Mesenchymal stem cell (in vitro differentiated cells and primary cell): ENCODE measurements at regions not wholly inside any gene's neighbourhood (a gene's known extent, or its start where the extent isn't known, plus 50 kb on each side); places are given as distances from the start of the nearest gene placed in this dataset.

ENCODE experiments used
- DNase-seq: peaks from one replicate; pipeline ENCODE4 v3.0.0-alpha.2; 2013
- H2AFZ ChIP-seq: one replicate; pipeline ENCODE4 v1.6.1; 2013; ENCODE audit warnings: low read depth, mild to moderate bottlenecking, control low read depth, inconsistent platforms, low read length, moderate library complexity
- H2AK5ac ChIP-seq: 2 replicates; pipeline ENCODE4 v1.6.1; 2013; ENCODE audit warnings: low read length, moderate library complexity, mild to moderate bottlenecking, inconsistent platforms; ENCODE audit not compliant: severe bottlenecking
- H2BK120ac ChIP-seq: one replicate; pipeline ENCODE4 v1.6.1; 2013; ENCODE audit warnings: low read depth, mild to moderate bottlenecking, inconsistent platforms, low read length, moderate library complexity
- H2BK12ac ChIP-seq, 2 experiments: one replicate each; pipeline ENCODE4 v1.6.1; 2013; ENCODE audit warnings: inconsistent platforms in 2 of 2, low read length in 2 of 2, mild to moderate bottlenecking in 2 of 2, moderate library complexity in 2 of 2, control low read depth in 1 of 2
- H2BK15ac ChIP-seq: one replicate; pipeline ENCODE4 v1.6.1; 2013; ENCODE audit warnings: mild to moderate bottlenecking, low read depth, inconsistent platforms; ENCODE audit not compliant: poor library complexity, severe bottlenecking
- H2BK5ac ChIP-seq: 2 replicates; pipeline ENCODE4 v1.6.1; 2013; ENCODE audit warnings: low read depth, mild to moderate bottlenecking, low read length, control low read depth, inconsistent platforms; ENCODE audit not compliant: poor library complexity, severe bottlenecking
- H3K14ac ChIP-seq, 2 experiments: one replicate each; pipeline ENCODE4 v1.6.1; 2013; ENCODE audit warnings: inconsistent platforms in 2 of 2, low read length in 2 of 2, control low read depth in 1 of 2, mild to moderate bottlenecking in 1 of 2, moderate library complexity in 1 of 2
- H3K18ac ChIP-seq, 2 experiments: one replicate each; pipeline ENCODE4 v1.6.1; 2013; ENCODE audit warnings: inconsistent platforms in 2 of 2, low read length in 2 of 2, control low read depth in 1 of 2, low read depth in 1 of 2, mild to moderate bottlenecking in 1 of 2
- H3K23ac ChIP-seq, 2 experiments: one replicate each; pipeline ENCODE4 v1.6.1; 2013; ENCODE audit warnings: inconsistent platforms in 2 of 2, low read length in 2 of 2, mild to moderate bottlenecking in 2 of 2, moderate library complexity in 2 of 2, control low read depth in 1 of 2
- H3K27ac ChIP-seq: 2 replicates; pipeline ENCODE4 v1.5.1; 2013; ENCODE audit warnings: mild to moderate bottlenecking, moderate library complexity, low read length, control low read depth, inconsistent platforms; ENCODE audit not compliant: poor library complexity, severe bottlenecking
- H3K27me3 ChIP-seq, 2 experiments: 2 replicates each; pipeline versions ENCODE4 v1.6.1 to v1.7.0; 2013; ENCODE audit warnings: low read length in 2 of 2, mild to moderate bottlenecking in 2 of 2, moderate library complexity in 2 of 2, control low read depth in 1 of 2, inconsistent platforms in 1 of 2; ENCODE audit not compliant: control insufficient read depth in 1 of 2, insufficient read depth in 1 of 2
- H3K36me3 ChIP-seq, 2 experiments: 2 replicates each; pipeline versions ENCODE4 v1.6.1 to v1.7.0; 2013; ENCODE audit warnings: low read length in 2 of 2, control low read depth in 1 of 2, inconsistent platforms in 1 of 2, low read depth in 1 of 2, mild to moderate bottlenecking in 1 of 2; ENCODE audit not compliant: insufficient read depth in 2 of 2, control insufficient read depth in 1 of 2
- H3K4ac ChIP-seq, 2 experiments: one replicate each; pipeline ENCODE4 v1.6.1; 2013; ENCODE audit warnings: inconsistent platforms in 2 of 2, low read length in 2 of 2, mild to moderate bottlenecking in 2 of 2, moderate library complexity in 2 of 2, control low read depth in 1 of 2, low read depth in 1 of 2
- H3K4me1 ChIP-seq: 2 replicates; pipeline ENCODE4 v1.6.1; 2013; ENCODE audit warnings: low read depth, low read length, control low read depth; ENCODE audit not compliant: control insufficient read depth, insufficient read depth
- H3K4me2 ChIP-seq: 2 replicates; pipeline ENCODE4 v1.6.1; 2013; ENCODE audit warnings: low read length, mild to moderate bottlenecking, inconsistent platforms; ENCODE audit not compliant: poor library complexity, severe bottlenecking
- H3K4me3 ChIP-seq, 2 experiments: 2 replicates each; pipeline versions ENCODE4 v1.5.1 to v1.7.0; 2013; ENCODE audit warnings: low read length in 2 of 2, mild to moderate bottlenecking in 2 of 2, control low read depth in 1 of 2, low read depth in 1 of 2; ENCODE audit not compliant: insufficient read depth in 1 of 2
- H3K79me1 ChIP-seq: replicated peaks from 2 replicates; pipeline ENCODE4 v1.6.1; 2013; ENCODE audit warnings: mild to moderate bottlenecking, control low read depth, low read length, inconsistent platforms; ENCODE audit not compliant: poor library complexity, severe bottlenecking
- H3K9ac ChIP-seq: 2 replicates; pipeline ENCODE4 v1.7.0; 2013; ENCODE audit warnings: mild to moderate bottlenecking, low read length, moderate library complexity
- H3K9me3 ChIP-seq: 2 replicates; pipeline ENCODE4 v1.7.0; 2013; ENCODE audit warnings: mild to moderate bottlenecking, low read length; ENCODE audit not compliant: control insufficient read depth
- H4K8ac ChIP-seq: one replicate; pipeline ENCODE4 v1.6.1; 2013; ENCODE audit warnings: inconsistent platforms, mild to moderate bottlenecking, low read length, moderate library complexity
- H4K91ac ChIP-seq: one replicate; pipeline ENCODE4 v1.6.1; 2013; ENCODE audit warnings: mild to moderate bottlenecking, low read length, inconsistent platforms
- WGBS: methylation state at CpG from one replicate; pipeline ENCODE4 v1.1.7; 2013; ENCODE audit warnings: mixed read lengths; 5-methylcytosine and 5-hydroxymethylcytosine counted together

DNA sequence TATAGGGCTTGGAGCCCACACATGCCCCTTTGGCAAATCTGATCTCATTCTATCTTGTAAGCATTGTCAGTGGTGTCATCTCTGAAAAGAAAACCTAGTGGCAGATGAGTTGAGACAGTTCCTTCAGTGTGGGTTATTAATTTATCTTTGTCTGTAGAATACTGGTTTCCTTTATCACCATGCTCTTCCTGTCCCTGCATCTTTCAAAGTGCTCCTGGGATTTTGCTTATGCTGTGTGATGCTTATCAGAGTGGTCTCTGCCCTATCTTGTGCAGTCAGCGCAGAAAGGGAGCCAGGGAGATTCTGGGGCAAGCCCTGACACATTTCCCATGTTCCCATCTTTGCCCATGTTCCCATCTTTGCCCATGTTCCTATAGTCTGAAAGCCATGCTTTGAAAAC lies 402.9 kb downstream of the RWDD3 start:
- Histone ChIP-seq H3K27ac (no peak overlapping the region), H3K9ac (no peak overlapping the region), H3K4me2 (no peak overlapping the region), H3K79me1 (no peaks in the 10 kb centered on the region), H3K18ac (no peak overlapping the region), H2AFZ (no peak overlapping the region), H3K4me3 (no peak overlapping the region), H4K91ac (no peak overlapping the region), H2BK12ac (no peak overlapping the region), H3K14ac (no peak overlapping the region), H3K27me3 (no peaks in the 10 kb centered on the region), H2BK15ac (no peak overlapping the region), H2AK5ac (no peak overlapping the region), H3K4me1 (no peaks in the 10 kb centered on the region), H2BK5ac (no peak overlapping the region), H3K36me3 (no peaks in the 10 kb centered on the region), H3K9me3 (no peaks in the 10 kb centered on the region), H2BK120ac (no peak overlapping the region), H3K23ac (no peak overlapping the region), H4K8ac (no peak overlapping the region), H3K4ac (no peak overlapping the region)
- no peak for DNase-seq
- 63% methylated on average over 1 of the region's 1 CpG for WGBS

DNA sequence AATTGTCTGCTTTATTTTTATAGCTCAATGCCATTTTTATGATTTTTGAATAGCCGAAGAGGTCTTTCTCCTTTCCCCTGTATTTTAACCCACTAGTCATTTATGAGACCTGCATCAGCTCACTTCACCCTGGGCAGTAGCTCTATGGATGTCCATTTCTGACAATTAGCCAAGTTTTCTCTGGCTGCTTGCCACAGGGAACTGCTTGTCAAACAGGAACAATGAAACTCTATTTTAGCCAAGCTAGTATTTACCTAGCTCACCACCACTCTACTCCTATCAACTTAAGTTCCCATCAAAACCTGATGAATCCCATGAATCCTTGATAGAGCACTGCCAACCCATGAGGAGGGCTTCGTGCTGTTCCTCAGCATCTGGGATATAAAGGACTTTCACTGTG lies 406.7 kb downstream of the RWDD3 start:
- Histone ChIP-seq H2AK5ac (no peak overlapping the region), H2BK15ac (no peak overlapping the region), H3K4ac (no peak overlapping the region), H3K79me1 (no peaks in the 10 kb centered on the region), H3K36me3 (no peaks in the 10 kb centered on the region), H3K23ac (no peak overlapping the region), H2BK12ac (no peak overlapping the region), H3K27me3 (no peaks in the 10 kb centered on the region), H3K4me3 (no peak overlapping the region), H3K4me2 (no peak overlapping the region), H4K8ac (no peak overlapping the region), H4K91ac (no peak overlapping the region), H2BK5ac (no peak overlapping the region), H2AFZ (no peak overlapping the region), H3K4me1 (no peaks in the 10 kb centered on the region), H3K9me3 (no peaks in the 10 kb centered on the region), H3K9ac (no peak overlapping the region), H3K27ac (no peak overlapping the region), H2BK120ac (no peak overlapping the region), H3K18ac (no peak overlapping the region), H3K14ac (no peak overlapping the region)
- no peak for DNase-seq
- WGBS: 64% methylated on average over 2 of the region's 2 CpGs

DNA sequence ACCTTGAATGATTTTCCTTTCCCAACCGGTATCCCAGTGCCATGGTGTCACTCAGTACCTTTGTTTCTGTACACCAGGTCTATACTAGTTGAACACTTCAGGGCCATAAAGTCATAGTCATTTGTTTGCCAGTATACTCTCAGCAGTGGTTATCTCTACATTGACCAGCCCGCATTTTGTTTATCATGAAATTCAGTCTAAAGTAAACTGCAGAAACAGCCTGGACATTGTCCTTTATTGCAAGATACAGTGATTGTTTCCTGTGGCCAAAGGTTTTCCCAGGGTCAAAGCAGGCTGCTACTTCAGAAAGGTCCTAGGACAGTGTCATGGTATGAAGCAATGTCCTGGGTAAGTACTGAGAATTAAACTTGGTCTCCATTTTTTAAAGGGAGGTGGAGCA lies 407.4 kb downstream of the RWDD3 start:
- Histone ChIP-seq H3K9ac (no peak overlapping the region), H3K27ac (no peak overlapping the region), H3K36me3 (no peaks in the 10 kb centered on the region), H2AFZ (no peak overlapping the region), H2AK5ac (no peak overlapping the region), H3K18ac (no peak overlapping the region), H3K4me3 (no peak overlapping the region), H2BK12ac (no peak overlapping the region), H4K91ac (no peak overlapping the region), H3K27me3 (no peaks in the 10 kb centered on the region), H3K79me1 (no peaks in the 10 kb centered on the region), H3K4ac (no peak overlapping the region), H4K8ac (no peak overlapping the region), H3K9me3 (no peaks in the 10 kb centered on the region), H3K4me1 (no peaks in the 10 kb centered on the region), H3K23ac (no peak overlapping the region), H3K14ac (no peak overlapping the region), H2BK5ac (no peak overlapping the region), H2BK15ac (no peak overlapping the region), H2BK120ac (no peak overlapping the region), H3K4me2 (no peak overlapping the region)
- WGBS: 34% methylated on average over 2 of the region's 2 CpGs
- DNase-seq: no peak

DNA sequence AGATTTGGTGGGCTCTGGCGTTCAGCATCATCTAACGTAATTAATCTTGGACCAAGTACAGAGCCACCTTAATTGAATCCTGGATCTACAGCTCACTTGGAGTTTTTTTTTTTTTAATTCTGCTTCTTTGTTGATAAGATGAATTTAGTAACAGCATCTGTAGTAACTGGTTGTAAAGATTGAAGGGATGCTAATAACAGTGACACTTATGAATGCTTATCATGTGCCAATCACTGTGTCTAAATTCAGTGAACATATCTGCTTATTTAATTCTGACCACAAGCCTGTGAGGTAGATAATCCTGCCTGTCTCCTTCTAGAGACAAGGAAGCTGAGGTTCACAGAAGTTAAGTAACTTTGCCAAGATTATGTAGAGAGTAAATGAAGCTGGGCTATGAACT lies 408.0 kb downstream of the RWDD3 start:
- Histone ChIP-seq H3K14ac (no peak overlapping the region), H4K91ac (no peak overlapping the region), H4K8ac (no peak overlapping the region), H3K4me1 (no peaks in the 10 kb centered on the region), H3K36me3 (no peaks in the 10 kb centered on the region), H3K79me1 (no peaks in the 10 kb centered on the region), H3K4me3 (no peak overlapping the region), H3K23ac (no peak overlapping the region), H2BK12ac (no peak overlapping the region), H3K4ac (no peak overlapping the region), H3K9ac (no peak overlapping the region), H2AFZ (no peak overlapping the region), H2BK120ac (no peak overlapping the region), H2BK15ac (no peak overlapping the region), H3K4me2 (no peak overlapping the region), H3K27ac (no peak overlapping the region), H2BK5ac (no peak overlapping the region), H3K9me3 (no peaks in the 10 kb centered on the region), H3K18ac (no peak overlapping the region), H2AK5ac (no peak overlapping the region), H3K27me3 (no peaks in the 10 kb centered on the region)
- WGBS: 92% methylated on average over 2 of the region's 2 CpGs
- DNase-seq: no peak
